Small intestine (tissue), 7 donors: ENCODE measurements at regions not wholly inside any gene's neighbourhood (a gene's known extent, or its start where the extent isn't known, plus 50 kb on each side); places are given as distances from the start of the nearest gene placed in this dataset.
"Not testable (repeated sequence)": the region's sequence is repeated elsewhere in the genome, so short reads cannot be mapped to it uniquely, and the experiment has no call there.

Experiments
- DNase-seq, 2 donors: peaks; one replicate each; pipeline versions ENCODE4 v3.0.0 to v3.0.0-alpha.2; 2013
- FAIRE-seq: peaks from 2 replicates; lab custom pipeline; 2012; peaks lifted over from hg19 to GRCh38; lab: Jason Lieb, UNC
- H3K27ac ChIP-seq, 3 donors: one replicate each; pipeline ENCODE4 v1.5.1; 2013; ENCODE audit warnings: low read length in 2 of 3, mild to moderate bottlenecking in 2 of 3, control low read depth in 1 of 3, inconsistent platforms in 1 of 3, low read depth in 1 of 3, moderate library complexity in 1 of 3
- H3K27me3 ChIP-seq, 3 donors: one replicate each; pipeline ENCODE4 v1.6.1; 2013; ENCODE audit warnings: low read length in 3 of 3, inconsistent platforms in 1 of 3; ENCODE audit not compliant: control insufficient read depth in 3 of 3, insufficient read depth in 3 of 3
- H3K36me3 ChIP-seq, 3 donors: one replicate each; pipeline ENCODE4 v1.6.1; 2013; ENCODE audit warnings: low read length in 3 of 3, inconsistent platforms in 1 of 3, low read depth in 1 of 3, mild to moderate bottlenecking in 1 of 3, moderate library complexity in 1 of 3; ENCODE audit not compliant: control insufficient read depth in 3 of 3, insufficient read depth in 2 of 3
- H3K4me1 ChIP-seq, 3 donors: one replicate each; pipeline ENCODE4 v1.6.1; 2013; ENCODE audit warnings: low read length in 2 of 3, inconsistent platforms in 1 of 3, low read depth in 1 of 3, mild to moderate bottlenecking in 1 of 3, moderate library complexity in 1 of 3; ENCODE audit not compliant: control insufficient read depth in 3 of 3, insufficient read depth in 2 of 3
- H3K4me3 ChIP-seq, 3 donors: one replicate each; pipeline ENCODE4 v1.5.1; 2013; ENCODE audit warnings: low read length in 3 of 3, control low read depth in 1 of 3, inconsistent platforms in 1 of 3, low read depth in 1 of 3, mild to moderate bottlenecking in 1 of 3, moderate library complexity in 1 of 3
- H3K9me3 ChIP-seq, 2 donors: one replicate each; pipeline ENCODE4 v1.6.1; 2013; ENCODE audit warnings: low read depth in 1 of 2, low read length in 1 of 2; ENCODE audit not compliant: control insufficient read depth in 2 of 2, insufficient read depth in 1 of 2
- WGBS, 3 donors: extraction: QIAGEN DNeasy Blood & Tissue Kit; methylation state at CpG; one replicate each; pipeline ENCODE4 v1.1.7; 2013; 5-methylcytosine and 5-hydroxymethylcytosine counted together
- donor health status: healthy with polysubstance abuse.
- donor health status: control.
- donor health status: control.
- donor health status: Bipolar disorder and iron deficiency.
- donor health status: healthy.

DNA sequence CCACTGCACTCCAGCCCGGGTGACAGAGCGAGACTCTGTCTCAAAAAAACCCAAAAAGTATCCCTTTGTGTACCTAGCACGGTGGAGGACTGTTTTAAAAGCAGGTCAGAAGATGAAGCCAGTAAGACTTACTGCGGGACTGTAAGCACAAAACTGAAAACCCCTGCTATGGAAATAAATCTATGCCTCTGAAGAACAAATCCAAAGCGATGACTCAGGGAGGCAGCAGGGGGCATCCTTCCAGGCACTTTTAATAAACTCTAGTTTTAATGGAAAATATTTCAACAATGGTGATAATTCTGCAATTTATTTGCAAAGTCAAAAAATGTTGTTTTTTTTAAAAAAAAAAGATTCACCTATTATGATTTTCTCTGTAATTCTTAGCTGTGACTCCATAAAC lies 326.8 kb downstream of the BCL2L11 start:
- FAIRE-seq, H3K4me3 ChIP-seq, H3K9me3 ChIP-seq, H3K4me1 ChIP-seq, DNase-seq, H3K27me3 ChIP-seq, H3K27ac ChIP-seq, H3K36me3 ChIP-seq: not testable (repeated sequence)
- 77 to 89% (median 85%) methylated on average over 2 to 4 of the region's 5 CpGs for WGBS, 3 donors

- H3K27me3 ChIP-seq, H3K36me3 ChIP-seq, H3K27ac ChIP-seq, DNase-seq, H3K4me3 ChIP-seq, FAIRE-seq, H3K9me3 ChIP-seq, H3K4me1 ChIP-seq: not testable (repeated sequence)
- WGBS, 3 donors: no CpG with 5 or more reads among the region's 8 CpGs
Measured at GRCh38 chr2:111448796-111449195, 328.1 kb downstream of the BCL2L11 start.

DNA sequence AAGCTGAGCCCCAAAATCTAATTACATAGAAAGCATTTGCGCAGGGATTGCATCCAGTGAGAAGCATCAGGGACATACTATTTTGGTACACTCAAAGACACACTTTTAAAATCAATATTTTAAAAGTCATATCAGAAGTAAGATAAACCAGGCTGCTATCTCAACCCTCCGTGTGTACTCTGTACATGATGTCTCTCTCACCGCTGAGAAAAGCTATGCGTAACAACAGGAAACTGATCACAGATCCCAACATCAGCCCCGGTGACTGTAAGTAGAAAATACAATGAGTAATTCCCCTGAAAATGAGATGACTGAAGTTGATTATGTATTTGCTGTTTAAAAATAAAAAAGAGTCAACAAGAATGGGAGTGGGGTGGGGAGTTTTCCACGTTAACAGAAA lies 329.8 kb downstream of the BCL2L11 start:
- H3K36me3 ChIP-seq, DNase-seq, H3K27ac ChIP-seq, FAIRE-seq, H3K27me3 ChIP-seq, H3K9me3 ChIP-seq, H3K4me1 ChIP-seq, H3K4me3 ChIP-seq: not testable (repeated sequence)
- 58 to 90% (median 88%) methylated on average over 1 to 3 of the region's 6 CpGs for WGBS, 3 donors

- not testable (repeated sequence) for FAIRE-seq, H3K36me3 ChIP-seq, H3K4me1 ChIP-seq
Measured at GRCh38 chr2:111451692-111452199, 331.0 kb downstream of the BCL2L11 start.

DNA sequence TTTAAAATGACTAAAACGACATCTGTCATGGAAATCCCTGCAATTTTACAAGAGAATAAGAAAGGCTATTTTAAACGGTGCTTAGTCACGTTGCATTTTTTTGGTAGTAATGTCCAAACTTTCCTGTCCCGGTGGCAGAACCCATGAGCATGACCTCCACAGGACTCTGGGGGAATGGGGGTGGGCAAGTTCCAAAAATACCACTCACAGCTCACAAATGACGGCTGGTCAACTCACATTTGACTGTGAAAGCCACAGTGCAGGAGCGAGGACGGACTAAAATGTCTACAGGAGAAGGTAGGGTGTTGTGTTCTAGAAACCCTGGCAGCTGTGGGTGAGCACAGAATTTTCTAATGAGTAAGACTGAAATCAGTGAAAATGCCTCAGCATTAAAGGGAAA lies 331.5 kb downstream of the BCL2L11 start:
- not testable (repeated sequence) for DNase-seq, H3K36me3 ChIP-seq, H3K4me3 ChIP-seq, H3K4me1 ChIP-seq, H3K27me3 ChIP-seq, H3K9me3 ChIP-seq, FAIRE-seq
- peak overlapping the region in 1 of 3 donors; percentile 54 for H3K27ac ChIP-seq
- WGBS, 3 donors: 54 to 86% (median 65%) methylated on average over 3 to 6 of the region's 7 CpGs

More at GRCh38 chr2:111451692-111452199, 331.0 kb downstream of the BCL2L11 start:
- 48 to 53% (median 51%) methylated on average over 3 of the region's 9 CpGs for WGBS, 3 donors
- not testable (repeated sequence) for H3K27me3 ChIP-seq, H3K27ac ChIP-seq, H3K4me3 ChIP-seq, H3K9me3 ChIP-seq, DNase-seq

DNA sequence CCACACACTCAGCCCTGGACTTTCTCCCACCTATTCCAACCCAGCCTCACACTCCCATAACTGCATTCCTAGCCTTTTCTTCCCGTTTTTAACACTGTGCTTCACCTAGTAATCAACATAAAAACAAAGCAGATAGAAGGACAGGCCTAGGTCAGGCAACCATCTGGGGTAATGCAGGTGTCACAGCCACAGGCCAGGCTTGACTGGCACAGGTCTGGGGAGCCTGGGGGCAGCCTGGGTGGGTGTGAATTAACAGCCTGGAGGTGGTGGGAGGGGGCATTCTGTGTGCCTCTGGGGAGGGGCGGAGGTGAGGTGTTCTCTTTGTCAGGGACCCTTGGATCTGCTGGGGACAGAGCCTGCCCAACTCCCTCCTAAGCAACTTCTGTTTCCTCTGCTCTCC lies 332.6 kb downstream of the BCL2L11 start:
- no CpG with 5 or more reads among the region's 2 CpGs for WGBS, 3 donors
- H3K9me3 ChIP-seq, H3K27me3 ChIP-seq, H3K36me3 ChIP-seq, H3K4me3 ChIP-seq, FAIRE-seq, H3K4me1 ChIP-seq, H3K27ac ChIP-seq, DNase-seq: not testable (repeated sequence)

- H3K27me3 ChIP-seq, FAIRE-seq, H3K4me1 ChIP-seq, H3K27ac ChIP-seq, H3K36me3 ChIP-seq, DNase-seq, H3K9me3 ChIP-seq, H3K4me3 ChIP-seq: not testable (repeated sequence)
- no CpG with 5 or more reads among the region's 2 CpGs for WGBS, 3 donors
Measured at GRCh38 chr2:111453816-111454215, 333.1 kb downstream of the BCL2L11 start.

DNA sequence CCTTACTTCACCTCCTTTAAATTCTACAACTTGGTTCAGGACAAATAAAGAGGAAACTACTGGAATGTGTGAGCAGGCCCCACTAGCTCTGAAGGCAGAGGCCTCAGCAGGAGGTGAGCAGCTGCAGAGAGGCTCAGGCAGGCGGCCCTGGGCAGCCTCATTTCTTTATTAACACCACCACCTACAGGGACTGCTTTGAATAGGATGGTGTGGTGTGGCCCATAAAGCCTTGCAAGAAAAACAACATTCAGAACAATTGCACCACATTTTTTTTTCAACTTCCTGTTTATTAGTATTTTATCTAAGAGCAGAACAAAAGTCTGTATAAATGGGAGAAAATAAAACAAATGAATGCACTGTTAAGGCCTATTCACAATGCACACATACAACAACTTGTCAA lies 333.7 kb downstream of the BCL2L11 start:
- peak; percentile 25 to 50 for DNase-seq
- H3K27me3 ChIP-seq, H3K27ac ChIP-seq, H3K9me3 ChIP-seq, FAIRE-seq, H3K36me3 ChIP-seq, H3K4me1 ChIP-seq, H3K4me3 ChIP-seq: not testable (repeated sequence)
- WGBS, 3 donors: no CpG with 5 or more reads among the region's 1 CpG
